ENCODE measurements at regions not wholly inside any gene's neighbourhood (a gene's known extent, or its start where the extent isn't known, plus 50 kb on each side); places are given as distances from the start of the nearest gene placed in this dataset.

DNA sequence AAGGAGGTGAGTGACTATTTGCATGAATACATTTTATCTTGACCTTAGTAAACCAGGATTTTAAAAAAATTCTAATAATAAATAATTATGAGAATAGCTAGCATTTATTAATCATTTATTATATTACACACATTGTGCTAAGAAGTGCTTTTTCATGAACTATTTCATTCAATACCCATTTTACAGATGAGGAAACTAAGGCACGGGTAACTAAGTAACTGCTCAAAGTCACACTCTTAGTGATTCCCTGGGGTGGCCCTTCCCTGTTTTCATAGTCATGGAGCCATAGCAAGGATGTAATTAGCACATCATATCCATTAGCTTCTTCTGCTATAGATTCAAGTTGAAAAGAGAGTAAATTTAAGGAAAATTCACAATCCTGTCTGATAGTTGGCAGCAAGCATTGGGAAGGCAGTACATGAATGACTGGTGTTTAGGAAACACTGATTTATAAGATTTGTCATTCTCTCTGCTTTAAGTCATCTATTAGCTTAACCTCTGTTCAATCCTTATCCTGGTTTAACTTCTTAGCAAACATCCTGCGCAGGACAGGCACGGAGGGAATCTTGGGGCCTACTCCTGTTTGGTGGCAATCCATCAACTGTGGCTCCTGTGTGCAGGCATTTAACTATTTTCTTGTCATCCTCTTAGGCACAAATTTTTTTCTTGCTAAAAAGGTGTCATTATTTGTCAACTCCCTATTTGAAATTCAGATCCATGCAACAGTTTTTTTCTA lies 68.3 kb downstream of the RIN2 start:
- Histone ChIP-seq H3K4me3 (no peak overlapping the region), H3K27ac (no peak overlapping the region), H3K9me3 (ENCODE audit: low read depth, low read length) (no peaks in the 10 kb centered on the region), H3K9ac (ENCODE audit: insufficient read length) (no peak overlapping the region), H3K36me3 (ENCODE audit: insufficient read depth, low read length) (no peaks in the 10 kb centered on the region)
- DNase-seq (ENCODE audit: low read depth, low spot score), result no peak
- TF ChIP-seq FOXP2 (optimal IDR thresholded peaks at IDR 0.05; ENCODE audit: control extremely low read depth, extremely low read length, insufficient read depth), result no peak
- no peak for TF ChIP-seq EZH2 (IDR thresholded peaks at IDR 0.05)
- TF ChIP-seq POLR2AphosphoS5 (IDR thresholded peaks at IDR 0.05; ENCODE audit: borderline replicate concordance, low read depth, low read length), result no peak

DNA sequence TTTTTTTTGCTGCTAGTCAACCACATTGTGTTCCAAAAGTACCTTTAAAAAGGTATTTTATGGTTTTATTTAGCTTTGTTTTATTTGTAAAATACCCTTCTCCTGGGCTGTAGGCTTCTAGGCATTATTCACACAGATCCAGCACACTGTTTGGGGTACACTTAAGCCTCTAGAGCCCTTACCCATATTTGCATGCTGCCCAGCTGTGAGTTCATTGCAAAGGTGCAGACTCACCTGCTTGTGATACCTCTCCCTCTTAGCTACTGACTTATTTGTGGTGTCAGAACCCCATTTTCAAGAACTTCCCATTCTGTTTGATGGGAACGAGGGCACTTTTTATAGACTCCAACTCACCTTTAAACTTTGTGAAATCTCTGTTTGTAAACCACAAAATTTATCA lies 69.8 kb downstream of the RIN2 start:
- H3K27ac ChIP-seq, result no peak overlapping the region
- H3K36me3 ChIP-seq (ENCODE audit: insufficient read depth, low read length), result no peaks in the 10 kb centered on the region
- H3K9me3 ChIP-seq (ENCODE audit: low read depth, low read length), result no peaks in the 10 kb centered on the region
- no peak overlapping the region for H3K9ac ChIP-seq (ENCODE audit: insufficient read length)
- no peak overlapping the region for H3K4me3 ChIP-seq
- TF ChIP-seq EZH2 (IDR thresholded peaks at IDR 0.05) (no peak), FOXP2 (optimal IDR thresholded peaks at IDR 0.05; ENCODE audit: control extremely low read depth, extremely low read length, insufficient read depth) (no peak), POLR2AphosphoS5 (IDR thresholded peaks at IDR 0.05; ENCODE audit: borderline replicate concordance, low read depth, low read length) (no peak)
- DNase-seq (ENCODE audit: low read depth, low spot score), result no peak

DNA sequence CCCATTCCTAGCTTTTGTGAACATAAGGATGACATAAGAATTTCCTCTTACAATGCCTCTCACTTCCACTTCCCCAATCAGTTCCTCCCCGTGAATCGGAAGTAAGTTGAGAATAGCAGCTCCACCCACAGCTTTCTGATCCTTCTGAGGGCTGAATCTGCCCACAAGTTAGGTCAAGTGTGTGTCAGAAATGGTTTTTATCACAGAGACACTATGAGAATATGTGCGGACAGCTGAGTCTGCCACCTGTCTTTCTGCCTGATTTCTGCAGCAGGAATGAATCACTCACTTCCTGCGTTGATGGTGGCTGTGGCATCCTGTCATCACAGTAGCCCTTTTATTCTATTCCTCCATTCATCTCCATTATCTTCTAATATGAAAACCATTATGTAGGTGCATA lies 70.2 kb downstream of the RIN2 start:
- Histone ChIP-seq H3K36me3 (ENCODE audit: insufficient read depth, low read length) (no peaks in the 10 kb centered on the region), H3K9ac (ENCODE audit: insufficient read length) (no peak overlapping the region), H3K9me3 (ENCODE audit: low read depth, low read length) (no peaks in the 10 kb centered on the region), H3K4me3 (no peak overlapping the region), H3K27ac (no peak overlapping the region)
- TF ChIP-seq EZH2 (IDR thresholded peaks at IDR 0.05), result no peak
- TF ChIP-seq FOXP2 (optimal IDR thresholded peaks at IDR 0.05; ENCODE audit: control extremely low read depth, extremely low read length, insufficient read depth), result no peak
- TF ChIP-seq POLR2AphosphoS5 (IDR thresholded peaks at IDR 0.05; ENCODE audit: borderline replicate concordance, low read depth, low read length), result no peak
- no peak for DNase-seq (ENCODE audit: low read depth, low spot score)

DNA sequence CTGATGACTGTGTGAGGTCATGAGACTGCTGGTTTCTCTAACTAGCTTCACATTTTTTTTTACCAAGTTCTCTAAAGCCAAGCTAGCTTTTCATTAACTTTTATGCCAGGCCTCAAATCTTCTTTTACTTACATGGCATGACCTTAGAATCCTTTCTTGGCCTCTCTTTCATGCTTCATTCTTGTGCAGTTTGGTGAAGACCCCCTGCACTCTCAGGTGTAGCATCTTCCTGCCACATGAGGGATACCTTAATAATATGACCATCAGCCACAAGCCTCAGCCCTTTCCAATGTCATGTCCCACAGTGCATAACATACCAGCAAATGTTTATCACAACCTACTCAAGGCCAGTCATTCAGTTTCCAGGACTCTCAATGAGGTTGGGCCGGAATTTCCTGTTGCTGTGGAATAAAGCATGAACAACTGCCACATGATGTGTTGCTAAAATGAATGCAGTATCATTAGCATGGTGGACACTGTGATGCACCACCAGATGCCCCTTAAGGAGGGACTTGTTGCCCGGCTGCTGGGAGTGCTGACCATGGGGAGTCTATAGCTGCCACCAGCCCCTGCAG lies 72.2 kb downstream of the RIN2 start:
- Histone ChIP-seq H3K9ac (ENCODE audit: insufficient read length) (no peak overlapping the region), H3K27ac (no peak overlapping the region), H3K4me3 (no peak overlapping the region), H3K9me3 (ENCODE audit: low read depth, low read length) (no peaks in the 10 kb centered on the region), H3K36me3 (ENCODE audit: insufficient read depth, low read length) (no peaks in the 10 kb centered on the region)
- TF ChIP-seq POLR2AphosphoS5 (IDR thresholded peaks at IDR 0.05; ENCODE audit: borderline replicate concordance, low read depth, low read length), result no peak
- TF ChIP-seq FOXP2 (optimal IDR thresholded peaks at IDR 0.05; ENCODE audit: control extremely low read depth, extremely low read length, insufficient read depth), result no peak
- TF ChIP-seq EZH2 (IDR thresholded peaks at IDR 0.05), result no peak
- DNase-seq (ENCODE audit: low read depth, low spot score), result no peak

DNA sequence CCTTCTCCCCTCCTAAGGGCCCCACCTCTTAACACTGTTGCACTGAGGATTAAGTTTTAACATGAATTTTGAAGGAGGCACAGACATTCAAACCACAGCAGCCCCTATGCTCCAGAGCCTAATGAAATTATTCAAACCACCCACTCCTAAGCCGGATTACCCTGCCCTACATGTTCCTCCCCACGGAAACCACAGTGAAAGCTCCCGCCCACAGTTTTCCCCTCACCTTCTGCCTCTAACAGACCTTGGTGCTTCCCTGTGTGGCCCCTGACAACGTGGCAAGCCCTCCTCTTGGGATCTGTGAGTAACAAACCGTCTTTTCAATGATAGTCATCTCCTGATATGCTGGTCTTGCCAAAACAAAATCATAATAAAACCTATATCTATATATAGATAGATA lies 74.8 kb downstream of the RIN2 start:
- H3K36me3 ChIP-seq (ENCODE audit: insufficient read depth, low read length), result no peaks in the 10 kb centered on the region
- no peak for TF ChIP-seq POLR2AphosphoS5 (IDR thresholded peaks at IDR 0.05; ENCODE audit: borderline replicate concordance, low read depth, low read length)
- TF ChIP-seq EZH2 (IDR thresholded peaks at IDR 0.05), result no peak
- TF ChIP-seq FOXP2 (optimal IDR thresholded peaks at IDR 0.05; ENCODE audit: control extremely low read depth, extremely low read length, insufficient read depth), result no peak
- H3K27ac ChIP-seq, result no peak overlapping the region
- H3K9ac ChIP-seq (ENCODE audit: insufficient read length), result no peak overlapping the region
- H3K9me3 ChIP-seq (ENCODE audit: low read depth, low read length), result no peaks in the 10 kb centered on the region
- no peak for DNase-seq (ENCODE audit: low read depth, low spot score)
- H3K4me3 ChIP-seq, result no peak overlapping the region

DNA sequence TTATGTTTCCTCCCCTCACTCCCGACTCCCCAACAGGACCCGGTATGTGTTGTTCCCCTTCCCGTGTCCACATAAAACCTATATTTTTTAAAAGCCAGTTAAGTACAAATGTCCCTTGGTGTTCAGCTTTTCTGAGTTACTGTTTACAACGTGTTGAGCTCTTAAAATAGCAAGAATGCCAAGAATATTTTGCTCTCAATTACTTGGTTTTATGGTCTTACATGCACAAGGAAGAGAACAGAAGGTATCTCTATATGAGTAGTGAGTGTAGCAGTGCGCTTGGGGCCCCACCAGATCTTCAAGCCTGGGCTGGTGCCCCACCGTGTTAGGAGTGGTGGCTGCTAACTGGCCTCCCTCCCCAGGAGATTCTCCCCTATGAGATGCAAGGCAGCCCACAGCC lies 75.3 kb downstream of the RIN2 start:
- H3K9ac ChIP-seq (ENCODE audit: insufficient read length), result no peak overlapping the region
- H3K4me3 ChIP-seq, result no peak overlapping the region
- H3K36me3 ChIP-seq (ENCODE audit: insufficient read depth, low read length), result no peaks in the 10 kb centered on the region
- no peak overlapping the region for H3K27ac ChIP-seq
- no peaks in the 10 kb centered on the region for H3K9me3 ChIP-seq (ENCODE audit: low read depth, low read length)
- DNase-seq (ENCODE audit: low read depth, low spot score), result no peak
- TF ChIP-seq EZH2 (IDR thresholded peaks at IDR 0.05) (no peak), FOXP2 (optimal IDR thresholded peaks at IDR 0.05; ENCODE audit: control extremely low read depth, extremely low read length, insufficient read depth) (no peak), POLR2AphosphoS5 (IDR thresholded peaks at IDR 0.05; ENCODE audit: borderline replicate concordance, low read depth, low read length) (no peak)

DNA sequence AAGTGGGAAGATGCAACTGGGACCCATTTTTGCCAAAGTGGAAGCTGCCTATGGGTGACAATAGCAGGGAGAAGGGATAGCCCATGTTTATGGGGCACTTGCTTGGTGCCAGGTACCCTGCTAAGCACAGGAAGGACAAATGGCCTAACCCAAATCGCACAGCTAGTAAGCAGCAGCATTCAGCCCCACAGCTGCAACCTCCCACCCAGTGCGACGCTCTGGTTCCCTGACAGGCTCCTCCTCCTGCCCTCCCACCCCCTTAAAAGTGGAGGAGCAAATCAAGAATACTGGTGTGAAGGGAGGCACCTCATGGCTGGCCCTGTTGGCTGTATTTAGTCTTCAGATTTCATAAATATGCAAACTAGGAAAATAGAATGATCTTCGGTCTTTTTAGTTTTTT lies 76.2 kb downstream of the RIN2 start:
- Histone ChIP-seq H3K9me3 (ENCODE audit: low read depth, low read length) (no peaks in the 10 kb centered on the region), H3K36me3 (ENCODE audit: insufficient read depth, low read length) (no peaks in the 10 kb centered on the region), H3K27ac (no peak overlapping the region), H3K9ac (ENCODE audit: insufficient read length) (no peak overlapping the region), H3K4me3 (no peak overlapping the region)
- TF ChIP-seq EZH2 (IDR thresholded peaks at IDR 0.05) (no peak), FOXP2 (optimal IDR thresholded peaks at IDR 0.05; ENCODE audit: control extremely low read depth, extremely low read length, insufficient read depth) (no peak), POLR2AphosphoS5 (IDR thresholded peaks at IDR 0.05; ENCODE audit: borderline replicate concordance, low read depth, low read length) (no peak)
- no peak for DNase-seq (ENCODE audit: low read depth, low spot score)

DNA sequence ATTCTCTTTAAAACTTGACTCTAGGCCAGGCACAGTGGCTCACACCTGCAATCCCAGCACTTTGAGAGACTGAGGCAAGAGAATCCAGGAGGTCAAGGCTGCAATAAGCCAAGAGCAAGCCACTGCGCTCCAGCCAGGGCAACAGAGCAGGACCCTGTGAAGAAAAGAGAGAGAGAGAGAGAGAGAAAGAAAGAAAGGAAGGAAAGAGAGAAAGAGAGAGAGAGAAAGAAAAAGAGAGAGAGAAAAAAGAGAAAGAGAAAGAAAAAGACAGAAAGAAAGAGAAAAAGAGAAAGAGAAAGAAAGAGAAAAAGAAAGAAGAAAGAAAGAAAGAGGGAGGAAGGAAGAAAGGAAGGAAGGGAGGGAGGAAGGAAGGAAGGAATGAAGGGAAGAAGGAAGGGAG lies 76.7 kb downstream of the RIN2 start:
- Histone ChIP-seq H3K9ac (ENCODE audit: insufficient read length) (no peak overlapping the region), H3K27ac (no peak overlapping the region)
- TF ChIP-seq FOXP2 (optimal IDR thresholded peaks at IDR 0.05; ENCODE audit: control extremely low read depth, extremely low read length, insufficient read depth), result no peak
- no peak for TF ChIP-seq POLR2AphosphoS5 (IDR thresholded peaks at IDR 0.05; ENCODE audit: borderline replicate concordance, low read depth, low read length)
- no peak for TF ChIP-seq EZH2 (IDR thresholded peaks at IDR 0.05)

More for the DNA sequence above, 76.7 kb downstream of the RIN2 start:
- Histone ChIP-seq H3K9me3 (ENCODE audit: low read depth, low read length) (no peaks in the 10 kb centered on the region), H3K4me3 (no peak overlapping the region), H3K36me3 (ENCODE audit: insufficient read depth, low read length) (no peaks in the 10 kb centered on the region)
- no peak for DNase-seq (ENCODE audit: low read depth, low spot score)
